Nephron (organoid): ENCODE measurements at regions not wholly inside any gene's neighbourhood (a gene's known extent, or its start where the extent isn't known, plus 50 kb on each side); places are given as distances from the start of the nearest gene placed in this dataset.

ENCODE experiments used
- H3K27ac Mint-ChIP-seq, 3 experiments: 2 replicates each; pipeline ENCODE4 v1.8.0; 2020; ENCODE audit warnings: mixed read lengths in 3 of 3, mild to moderate bottlenecking in 2 of 3, moderate library complexity in 1 of 3
- H3K27me3 Mint-ChIP-seq: 2 replicates; pipeline ENCODE4 v1.8.0; 2021; ENCODE audit warnings: low read depth, mild to moderate bottlenecking, moderate library complexity, mixed read lengths
- H3K36me3 Mint-ChIP-seq: 2 replicates; pipeline ENCODE4 v1.8.0; 2020; ENCODE audit warnings: low read depth, mixed read lengths
- H3K4me1 Mint-ChIP-seq: 2 replicates; pipeline ENCODE4 v1.8.0; 2020; ENCODE audit warnings: mixed read lengths
- H3K4me3 Mint-ChIP-seq, 3 experiments: 2 replicates each; pipeline ENCODE4 v1.8.0; 2020; ENCODE audit warnings: mild to moderate bottlenecking in 3 of 3, mixed read lengths in 3 of 3, moderate library complexity in 2 of 3
- H3K9me3 Mint-ChIP-seq: 2 replicates; pipeline ENCODE4 v1.8.0; 2020; ENCODE audit warnings: mixed read lengths
- CTCF ChIP-seq, 3 experiments: fragments of 200-600 bp; sonication (generic); IDR thresholded peaks; one replicate each; pipeline ENCODE4 v1.5.0; 2021; ENCODE audit warnings: antibody characterized with exemption in 3 of 3; ENCODE audit not compliant: unreplicated experiment in 3 of 3

GRCh38 chr7:17150018-17150417 is 148.4 kb upstream of the AHR start:
- Mint-ChIP-seq H3K4me3 (no peak overlapping the region), H3K9me3 (no peaks in the 10 kb centered on the region), H3K4me1 (peaks cover 22% of the 10 kb centered on the region), H3K27ac (no peak overlapping the region), H3K36me3 (no peaks in the 10 kb centered on the region), H3K27me3 (no peaks in the 10 kb centered on the region)
- no peak for TF ChIP-seq CTCF (IDR thresholded peaks at IDR 0.05; ENCODE audit: unreplicated experiment in 3 of 3)

- TF ChIP-seq CTCF (IDR thresholded peaks at IDR 0.05; ENCODE audit: unreplicated experiment in 3 of 3), result no peak
- Mint-ChIP-seq H3K27me3 (no peaks in the 10 kb centered on the region), H3K36me3 (no peaks in the 10 kb centered on the region), H3K4me3 (no peak overlapping the region), H3K27ac (no peak overlapping the region), H3K4me1 (no peaks in the 10 kb centered on the region), H3K9me3 (no peaks in the 10 kb centered on the region)
These were observed 145.7 kb upstream of the AHR start for GRCh38 chr7:17152721-17153120.

- Mint-ChIP-seq H3K36me3 (no peaks in the 10 kb centered on the region), H3K4me1 (no peaks in the 10 kb centered on the region), H3K9me3 (no peaks in the 10 kb centered on the region), H3K27me3 (no peaks in the 10 kb centered on the region), H3K4me3 (no peak overlapping the region), H3K27ac (no peak overlapping the region)
- no peak for TF ChIP-seq CTCF (IDR thresholded peaks at IDR 0.05; ENCODE audit: unreplicated experiment in 3 of 3)
These were observed 144.9 kb upstream of the AHR start for GRCh38 chr7:17153536-17153935.

GRCh38 chr7:17155529-17155928 is 142.9 kb upstream of the AHR start:
- Mint-ChIP-seq H3K36me3 (no peaks in the 10 kb centered on the region), H3K27me3 (no peaks in the 10 kb centered on the region), H3K9me3 (no peaks in the 10 kb centered on the region), H3K27ac (no peak overlapping the region), H3K4me3 (no peak overlapping the region), H3K4me1 (no peaks in the 10 kb centered on the region)
- no peak for TF ChIP-seq CTCF (IDR thresholded peaks at IDR 0.05; ENCODE audit: unreplicated experiment in 3 of 3)

GRCh38 chr7:17158261-17158660 is 140.2 kb upstream of the AHR start:
- Mint-ChIP-seq H3K9me3 (peaks cover 2% of the 10 kb centered on the region), H3K27ac (no peak overlapping the region), H3K4me3 (no peak overlapping the region), H3K36me3 (no peaks in the 10 kb centered on the region), H3K27me3 (no peaks in the 10 kb centered on the region), H3K4me1 (no peaks in the 10 kb centered on the region)
- TF ChIP-seq CTCF (IDR thresholded peaks at IDR 0.05; ENCODE audit: unreplicated experiment in 3 of 3), result no peak

- no peaks in the 10 kb centered on the region for H3K36me3 Mint-ChIP-seq
- no peaks in the 10 kb centered on the region for H3K27me3 Mint-ChIP-seq
- TF ChIP-seq CTCF (IDR thresholded peaks at IDR 0.05; ENCODE audit: unreplicated experiment in 3 of 3), result no peak
- H3K4me3 Mint-ChIP-seq, result no peak overlapping the region
- peaks cover 2% of the 10 kb centered on the region for H3K9me3 Mint-ChIP-seq
- no peak overlapping the region for H3K27ac Mint-ChIP-seq
- H3K4me1 Mint-ChIP-seq, result no peaks in the 10 kb centered on the region
These were observed 138.9 kb upstream of the AHR start for GRCh38 chr7:17159500-17160037.
